Ovary (tissue), 3 donors: ENCODE measurements at regions not wholly inside any gene's neighbourhood (a gene's known extent, or its start where the extent isn't known, plus 50 kb on each side); places are given as distances from the start of the nearest gene placed in this dataset.

Source experiments
- CTCF ChIP-seq, 3 donors: fragments of 450-650 bp in 2 of 3; fragments of 200-600 bp in 1 of 3; IDR thresholded peaks; one replicate each; pipeline versions ENCODE4 v1.5.1 to v1.8.0; 2016 to 2022; ENCODE audit warnings: antibody characterized with exemption in 3 of 3, mild to moderate bottlenecking in 1 of 3
- POLR2A ChIP-seq: fragments of 450-650 bp; IDR thresholded peaks from one replicate; pipeline ENCODE4 v1.6.1; 2017; ENCODE audit warnings: antibody characterized with exemption, mild to moderate bottlenecking, moderate library complexity
- donor health status: DM: no; HTN: no; CAD: no.

GRCh38 chr1:200274116-200274515, 135.7 kb downstream of the ZNF281 start:
- TF ChIP-seq CTCF (IDR thresholded peaks at IDR 0.05) (no peak), POLR2A (no peak)
